GM13976 (cell line): ENCODE measurements at regions not wholly inside any gene's neighbourhood (a gene's known extent, or its start where the extent isn't known, plus 50 kb on each side); places are given as distances from the start of the nearest gene placed in this dataset.

Experiments used
- DNase-seq: peaks from one replicate; pipeline ENCODE4 v3.0.0; 2012; ENCODE audit warnings: low spot score
- CTCF ChIP-seq: IDR thresholded peaks from 2 replicates; pipeline ENCODE4 v1.5.1; 2012; ENCODE audit warnings: borderline replicate concordance, mild to moderate bottlenecking; ENCODE audit not compliant: insufficient read depth; ENCODE audit errors: extremely low read depth, missing control alignments, control extremely low read depth
- in situ Hi-C: fragments of 300-500 bp; cut with MboI; formaldehyde crosslinking; loops from one replicate; pipeline ENCODE4 v1.12.0; 2022; ENCODE audit warnings: low sequenced_read_pairs, mixed read lengths, inconsistent platforms; ENCODE audit not compliant: unreplicated experiment

GRCh38 chr3:104788807-104789206 is 577.9 kb upstream of the ALCAM start:
- no peak for DNase-seq
- no peak for TF ChIP-seq CTCF
- in situ Hi-C loops, result no loop called here

- in situ Hi-C loops, result no loop called here
- no peak for DNase-seq
- TF ChIP-seq CTCF, result no peak
Observed at GRCh38 chr3:104791331-104791730, 575.4 kb upstream of the ALCAM start.

- in situ Hi-C loops, result no loop called here
- no peak for TF ChIP-seq CTCF
- no peak for DNase-seq
Observed at GRCh38 chr3:104796556-104796955, 570.2 kb upstream of the ALCAM start.

DNA sequence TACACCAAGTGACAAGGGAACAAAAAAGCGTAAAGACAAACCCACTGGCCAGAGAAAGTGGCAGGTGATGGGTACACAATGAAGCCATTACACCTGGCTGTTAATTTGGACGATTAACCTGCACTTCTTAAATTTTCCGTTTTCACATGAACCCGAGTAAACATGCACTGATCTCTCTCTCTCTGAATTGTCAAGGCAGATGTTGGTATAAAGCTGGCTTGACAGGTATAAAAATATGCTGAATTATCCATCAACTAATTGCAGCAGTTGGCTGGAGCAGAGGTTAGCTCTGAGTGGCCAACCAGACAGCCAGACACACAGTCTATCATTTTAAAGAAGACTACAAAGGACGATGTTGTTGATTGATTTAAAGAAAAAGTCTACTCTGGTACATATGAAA is 561.7 kb upstream of the ALCAM start:
- no peak for TF ChIP-seq CTCF
- in situ Hi-C loops, result no loop called here
- DNase-seq, result no peak

GRCh38 chr3:104805508-104805907 is 561.2 kb upstream of the ALCAM start:
- DNase-seq, result no peak
- in situ Hi-C loops, result no loop called here
- TF ChIP-seq CTCF, result no peak

DNA sequence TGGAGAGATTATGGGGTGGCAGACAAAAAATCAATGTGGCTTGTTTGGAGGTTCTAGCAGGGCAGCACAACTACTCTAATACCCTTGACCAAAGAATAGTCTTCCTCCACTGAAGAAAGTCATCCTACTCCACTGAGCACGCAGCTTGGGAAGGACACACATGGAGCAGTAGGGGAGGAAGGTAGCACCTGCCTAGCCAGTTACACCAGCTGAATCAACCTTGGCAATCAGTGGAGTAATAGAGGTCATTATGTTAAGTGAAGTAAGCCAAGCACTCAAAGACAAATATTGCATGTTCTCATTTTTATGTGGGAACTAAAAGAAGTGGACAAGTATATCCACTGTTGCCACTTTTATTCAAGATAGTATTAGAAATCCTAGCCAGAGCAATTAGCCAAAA is 555.8 kb upstream of the ALCAM start:
- DNase-seq, result no peak
- TF ChIP-seq CTCF, result no peak
- in situ Hi-C loops, result no loop called here

GRCh38 chr3:104816008-104816407 is 550.7 kb upstream of the ALCAM start:
- TF ChIP-seq CTCF, result no peak
- in situ Hi-C loops, result no loop called here
- no peak for DNase-seq
